ENCODE measurements at regions not wholly inside any gene's neighbourhood (a gene's known extent, or its start where the extent isn't known, plus 50 kb on each side); places are given as distances from the start of the nearest gene placed in this dataset.
A peak's percentile ranks its signal among the peaks of the same experiment; 100 is the strongest.

DNA sequence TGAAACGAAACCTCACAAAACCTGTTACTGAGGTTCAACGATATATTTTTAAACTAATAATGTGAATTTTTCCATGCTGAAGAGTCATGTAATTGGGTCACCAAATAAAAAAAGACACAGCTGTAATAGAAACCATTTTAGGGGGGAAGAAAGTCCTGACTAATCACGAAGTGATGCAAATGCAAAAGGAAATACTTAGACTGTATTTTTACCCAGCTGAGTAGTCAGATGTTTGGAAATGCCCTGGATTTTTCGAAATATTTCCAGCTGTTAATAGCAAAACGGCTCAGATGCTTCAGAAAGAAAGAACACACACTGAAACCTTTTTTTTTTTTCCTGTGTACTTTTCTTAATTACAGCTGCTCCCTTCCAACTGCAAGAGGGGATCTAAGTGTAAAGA is 210.3 kb downstream of the SETD4 start:
- Histone ChIP-seq H3K27ac (ENCODE audit: low read depth, low read length) (peak overlapping the region; percentile 7; the same call in 1 of the 2 replicates), H3K79me2 (ENCODE audit: control insufficient read depth, insufficient read depth, low read length, unreplicated experiment) (no peaks in the 10 kb centered on the region), H2AFZ (ENCODE audit: low read length, unreplicated experiment) (peak overlapping the region; percentile 93), H3K27me3 (ENCODE audit: insufficient read depth, low read length) (no peaks in the 10 kb centered on the region), H3K4me3 (ENCODE audit: low read depth, low read length) (peak overlapping the region; percentile 51), H3K4me1 (ENCODE audit: control insufficient read depth, insufficient read depth, low read length, unreplicated experiment) (peaks cover 16% of the 10 kb centered on the region), H3K36me3 (ENCODE audit: insufficient read depth, low read length) (no peaks in the 10 kb centered on the region)

DNA sequence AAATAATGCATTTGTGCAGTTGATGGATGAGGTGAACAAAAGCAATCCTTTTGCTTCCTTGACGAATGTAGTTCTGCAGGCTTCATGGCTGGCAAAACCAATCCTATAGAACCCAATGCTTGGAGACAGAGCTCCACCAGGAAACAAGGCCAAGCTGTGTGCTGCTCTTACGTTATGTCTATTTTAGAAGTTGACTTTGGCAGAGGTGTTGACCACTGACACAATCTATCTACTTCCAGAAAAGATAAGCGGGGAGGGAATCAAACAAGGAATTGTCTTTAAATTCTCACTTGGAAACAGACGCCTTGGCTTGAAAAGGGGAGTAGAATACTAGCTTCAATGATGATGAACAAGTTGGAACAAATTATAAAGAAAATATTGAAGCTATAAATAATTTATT is 211.2 kb downstream of the SETD4 start:
- Histone ChIP-seq H3K27ac (ENCODE audit: low read depth, low read length) (no peak overlapping the region), H3K36me3 (ENCODE audit: insufficient read depth, low read length) (no peaks in the 10 kb centered on the region), H3K4me3 (ENCODE audit: low read depth, low read length) (no peak overlapping the region), H2AFZ (ENCODE audit: low read length, unreplicated experiment) (peak overlapping the region; percentile 4), H3K27me3 (ENCODE audit: insufficient read depth, low read length) (no peaks in the 10 kb centered on the region), H3K4me1 (ENCODE audit: control insufficient read depth, insufficient read depth, low read length, unreplicated experiment) (peaks cover 15% of the 10 kb centered on the region), H3K79me2 (ENCODE audit: control insufficient read depth, insufficient read depth, low read length, unreplicated experiment) (no peaks in the 10 kb centered on the region)

DNA sequence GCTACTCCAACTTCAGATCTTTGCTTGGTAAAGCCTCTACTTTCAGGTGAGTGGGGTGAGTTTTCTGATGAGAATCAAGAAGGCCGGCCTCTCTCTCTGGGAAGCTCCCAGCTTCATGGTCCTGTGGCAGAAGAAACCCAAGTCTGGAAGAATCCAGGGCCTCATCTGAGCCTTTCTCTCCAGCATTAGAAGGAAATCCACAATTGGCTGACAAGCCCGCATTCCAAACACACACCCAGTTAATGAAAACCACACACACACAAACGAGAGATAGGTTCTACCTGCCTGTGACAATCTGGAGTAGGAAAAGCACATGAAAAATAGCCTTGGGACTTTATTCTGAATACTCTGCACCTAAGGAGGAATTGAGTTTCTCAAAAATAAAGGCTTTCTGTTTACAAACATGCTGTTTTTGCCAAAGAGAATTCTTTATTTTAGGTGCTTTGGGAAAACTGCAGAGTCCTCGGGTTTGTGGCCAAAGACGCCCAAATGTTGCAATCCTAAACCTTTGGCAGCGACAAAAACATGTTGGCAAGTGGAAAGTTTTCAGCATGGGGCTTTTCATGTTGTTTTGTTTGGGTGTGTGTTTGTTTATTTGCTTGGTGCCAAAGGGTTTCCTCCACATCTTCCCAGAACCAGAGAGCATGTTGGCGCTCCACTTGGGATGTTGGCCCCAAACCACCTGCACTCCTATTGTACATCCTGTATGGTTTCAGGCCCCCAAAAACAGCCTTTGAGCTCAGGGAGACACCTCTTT is 216.2 kb downstream of the SETD4 start:
- no peak overlapping the region for H3K4me3 ChIP-seq (ENCODE audit: low read depth, low read length)
- H3K27me3 ChIP-seq (ENCODE audit: insufficient read depth, low read length), result no peaks in the 10 kb centered on the region
- no peak overlapping the region for H3K27ac ChIP-seq (ENCODE audit: low read depth, low read length)
- no peaks in the 10 kb centered on the region for H3K4me1 ChIP-seq (ENCODE audit: control insufficient read depth, insufficient read depth, low read length, unreplicated experiment)
- H3K36me3 ChIP-seq (ENCODE audit: insufficient read depth, low read length), result no peaks in the 10 kb centered on the region
- no peaks in the 10 kb centered on the region for H3K79me2 ChIP-seq (ENCODE audit: control insufficient read depth, insufficient read depth, low read length, unreplicated experiment)
- H2AFZ ChIP-seq (ENCODE audit: low read length, unreplicated experiment), result no peak overlapping the region

DNA sequence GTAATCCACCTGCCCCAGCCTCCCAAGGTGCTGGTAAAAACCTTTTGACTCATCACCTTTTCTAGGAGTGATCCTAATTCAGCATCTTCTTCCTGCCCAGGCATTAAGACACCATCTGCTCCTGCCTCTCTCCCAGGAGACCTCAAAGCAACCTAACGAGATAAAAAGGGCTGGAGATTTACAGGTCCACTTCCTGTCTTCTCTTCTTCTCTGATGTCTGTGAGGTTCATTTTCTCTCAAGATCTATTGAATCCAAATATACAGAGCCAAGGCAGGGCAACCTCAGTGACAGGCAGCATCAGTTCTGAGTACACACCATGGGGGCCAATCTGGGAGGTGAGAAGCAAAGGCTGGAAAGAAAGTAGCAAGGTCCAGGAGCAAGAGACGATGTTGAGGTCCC is 219.4 kb downstream of the SETD4 start:
- H3K27ac ChIP-seq (ENCODE audit: low read depth, low read length), result no peak overlapping the region

DNA sequence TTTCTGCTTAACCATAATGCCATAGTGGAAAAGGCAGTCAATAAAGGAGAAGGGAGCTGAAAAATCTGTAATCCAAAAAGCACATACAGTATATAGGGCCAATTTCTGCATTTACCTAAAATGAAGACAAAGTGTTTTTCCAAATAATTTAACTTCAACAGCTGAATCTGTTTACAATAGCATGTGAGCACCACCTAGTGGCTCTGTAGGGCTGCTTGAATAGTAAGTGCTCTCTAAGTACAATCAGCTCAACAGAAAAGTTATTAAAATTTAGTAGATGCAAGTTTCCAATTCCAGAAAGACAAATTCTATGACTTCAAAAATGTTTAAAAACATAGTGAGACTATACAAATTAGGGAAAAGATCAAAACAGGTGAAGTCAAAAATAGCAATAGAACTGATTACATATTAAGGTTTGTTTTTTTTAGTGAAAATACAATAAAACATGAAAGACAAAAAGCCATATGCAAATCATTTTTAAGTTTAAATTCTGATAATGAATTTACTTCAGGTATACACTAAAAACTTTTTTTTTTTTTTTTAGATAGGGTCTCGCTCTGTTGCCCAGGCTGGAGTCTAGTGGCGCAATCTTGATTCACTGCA is 220.0 kb downstream of the SETD4 start:
- H3K27ac ChIP-seq (ENCODE audit: low read depth, low read length), result no peak overlapping the region
- no peaks in the 10 kb centered on the region for H3K79me2 ChIP-seq (ENCODE audit: control insufficient read depth, insufficient read depth, low read length, unreplicated experiment)
- no peaks in the 10 kb centered on the region for H3K36me3 ChIP-seq (ENCODE audit: insufficient read depth, low read length)
- no peaks in the 10 kb centered on the region for H3K4me1 ChIP-seq (ENCODE audit: control insufficient read depth, insufficient read depth, low read length, unreplicated experiment)
- no peaks in the 10 kb centered on the region for H3K27me3 ChIP-seq (ENCODE audit: insufficient read depth, low read length)
- H3K4me3 ChIP-seq (ENCODE audit: low read depth, low read length), result no peak overlapping the region
- H2AFZ ChIP-seq (ENCODE audit: low read length, unreplicated experiment), result no peak overlapping the region

More for the DNA sequence above, 219.4 kb downstream of the SETD4 start:
- Histone ChIP-seq H3K36me3 (ENCODE audit: insufficient read depth, low read length) (no peaks in the 10 kb centered on the region), H3K79me2 (ENCODE audit: control insufficient read depth, insufficient read depth, low read length, unreplicated experiment) (no peaks in the 10 kb centered on the region), H2AFZ (ENCODE audit: low read length, unreplicated experiment) (no peak overlapping the region), H3K4me1 (ENCODE audit: control insufficient read depth, insufficient read depth, low read length, unreplicated experiment) (no peaks in the 10 kb centered on the region), H3K27me3 (ENCODE audit: insufficient read depth, low read length) (no peaks in the 10 kb centered on the region), H3K4me3 (ENCODE audit: low read depth, low read length) (no peak overlapping the region)

DNA sequence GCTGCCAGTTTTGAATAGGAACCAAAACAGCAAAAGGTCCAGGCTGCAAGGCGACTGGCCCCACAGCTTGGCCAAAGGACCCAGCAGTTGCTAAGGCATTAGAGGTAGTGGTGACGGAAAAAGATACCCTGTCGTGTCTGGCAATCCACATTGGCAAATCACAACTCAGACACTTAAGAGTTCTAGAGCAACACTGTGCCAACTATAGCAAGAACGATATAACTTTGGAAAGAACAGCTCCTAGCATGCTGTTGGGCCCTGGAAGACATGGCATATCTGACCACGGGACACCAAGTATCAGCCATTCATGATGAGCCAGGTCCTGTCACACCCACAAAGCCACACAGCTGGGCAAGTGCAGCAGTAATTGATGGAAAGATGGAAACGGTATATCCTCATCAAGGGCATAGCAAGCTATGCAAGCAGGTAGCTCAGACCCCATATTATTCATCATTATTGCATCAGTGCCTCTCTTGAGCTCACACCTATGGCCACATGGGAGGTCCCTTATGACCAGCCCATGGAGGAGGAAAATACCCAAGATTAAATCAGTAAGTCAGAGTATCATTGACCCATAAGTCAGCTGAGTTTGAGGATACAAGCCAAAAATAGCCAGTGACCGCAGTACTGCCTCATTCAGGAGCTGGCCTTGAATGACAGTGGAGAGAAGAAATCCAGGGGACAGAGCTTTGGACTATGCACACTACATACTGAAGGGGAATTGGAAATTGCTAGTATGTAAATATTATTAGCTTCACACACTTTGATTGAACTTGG is 221.2 kb downstream of the SETD4 start:
- no peaks in the 10 kb centered on the region for H3K79me2 ChIP-seq (ENCODE audit: control insufficient read depth, insufficient read depth, low read length, unreplicated experiment)
- H3K27ac ChIP-seq (ENCODE audit: low read depth, low read length), result no peak overlapping the region
- no peaks in the 10 kb centered on the region for H3K27me3 ChIP-seq (ENCODE audit: insufficient read depth, low read length)
- H3K4me1 ChIP-seq (ENCODE audit: control insufficient read depth, insufficient read depth, low read length, unreplicated experiment), result no peaks in the 10 kb centered on the region
- no peak overlapping the region for H3K4me3 ChIP-seq (ENCODE audit: low read depth, low read length)
- no peaks in the 10 kb centered on the region for H3K36me3 ChIP-seq (ENCODE audit: insufficient read depth, low read length)
- no peak overlapping the region for H2AFZ ChIP-seq (ENCODE audit: low read length, unreplicated experiment)

DNA sequence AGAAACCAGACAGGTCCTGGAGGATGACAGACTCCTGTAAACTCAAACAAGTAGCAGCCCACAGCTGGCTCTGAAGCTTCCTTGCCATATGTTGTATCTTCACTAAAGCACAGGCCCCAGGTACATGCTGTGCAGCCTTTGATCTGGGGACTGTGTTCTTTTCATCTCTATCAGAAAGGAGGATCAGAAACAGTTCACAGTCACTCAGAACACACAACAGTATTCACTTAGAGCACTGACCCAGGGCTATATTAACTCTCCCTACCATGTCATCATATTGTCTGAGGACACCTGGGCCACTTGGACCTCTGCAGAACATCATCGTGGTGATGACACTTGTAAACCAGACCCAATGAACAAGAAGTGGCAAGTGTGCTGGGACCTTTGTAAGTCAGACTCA is 222.0 kb downstream of the SETD4 start:
- Histone ChIP-seq H3K36me3 (ENCODE audit: insufficient read depth, low read length) (no peaks in the 10 kb centered on the region), H3K79me2 (ENCODE audit: control insufficient read depth, insufficient read depth, low read length, unreplicated experiment) (no peaks in the 10 kb centered on the region), H3K4me1 (ENCODE audit: control insufficient read depth, insufficient read depth, low read length, unreplicated experiment) (no peaks in the 10 kb centered on the region), H2AFZ (ENCODE audit: low read length, unreplicated experiment) (no peak overlapping the region), H3K27ac (ENCODE audit: low read depth, low read length) (no peak overlapping the region), H3K27me3 (ENCODE audit: insufficient read depth, low read length) (no peaks in the 10 kb centered on the region), H3K4me3 (ENCODE audit: low read depth, low read length) (no peak overlapping the region)

DNA sequence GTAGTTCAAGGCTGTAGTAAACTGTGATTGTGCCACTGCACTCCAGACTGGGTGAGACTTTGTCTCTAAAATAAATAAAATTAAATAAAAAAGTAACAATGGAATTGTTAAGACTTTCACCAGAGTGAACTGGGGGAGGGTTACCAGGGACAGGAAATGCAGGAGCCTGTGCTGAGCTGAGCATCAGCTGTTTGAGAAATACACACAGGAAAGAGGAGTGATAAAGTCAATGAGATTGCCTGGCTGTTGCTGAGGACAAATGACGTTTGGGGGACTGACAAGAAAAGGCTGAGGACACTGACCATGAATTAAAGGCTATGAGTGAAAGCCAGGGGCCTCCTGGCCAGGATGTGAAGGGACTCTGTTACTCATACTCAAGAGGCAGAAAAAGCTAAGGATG is 226.3 kb downstream of the SETD4 start:
- Histone ChIP-seq H3K79me2 (ENCODE audit: control insufficient read depth, insufficient read depth, low read length, unreplicated experiment) (no peaks in the 10 kb centered on the region), H2AFZ (ENCODE audit: low read length, unreplicated experiment) (no peak overlapping the region), H3K27ac (ENCODE audit: low read depth, low read length) (no peak overlapping the region), H3K27me3 (ENCODE audit: insufficient read depth, low read length) (0 out of 2 replicates have a peak, but pooled peaks cover 2% of the 10 kb centered on the region), H3K4me1 (ENCODE audit: control insufficient read depth, insufficient read depth, low read length, unreplicated experiment) (no peaks in the 10 kb centered on the region), H3K4me3 (ENCODE audit: low read depth, low read length) (no peak overlapping the region), H3K36me3 (ENCODE audit: insufficient read depth, low read length) (no peaks in the 10 kb centered on the region)

DNA sequence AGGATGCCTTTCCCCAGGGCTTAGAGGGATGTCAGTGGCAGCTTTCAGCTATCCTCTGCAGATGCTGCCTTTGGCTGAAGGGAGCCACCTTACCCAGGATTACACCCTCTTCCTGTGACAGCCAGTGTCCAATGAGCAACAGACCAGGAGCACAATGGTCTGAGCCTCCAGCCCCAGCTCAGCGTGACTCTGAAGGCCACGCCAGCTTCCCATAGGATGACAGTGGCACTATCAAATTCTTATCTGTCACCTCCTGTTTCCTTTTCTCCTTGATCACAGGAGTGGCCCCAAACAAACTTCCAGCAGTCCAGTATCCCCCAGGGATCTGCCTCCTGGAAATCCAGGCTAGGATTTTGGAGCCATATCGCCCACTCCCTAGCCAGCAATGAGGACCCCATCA is 226.9 kb downstream of the SETD4 start:
- H3K36me3 ChIP-seq (ENCODE audit: insufficient read depth, low read length), result no peaks in the 10 kb centered on the region
- no peaks in the 10 kb centered on the region for H3K79me2 ChIP-seq (ENCODE audit: control insufficient read depth, insufficient read depth, low read length, unreplicated experiment)
- 0 out of 2 replicates have a peak, but pooled peaks cover 3% of the 10 kb centered on the region for H3K27me3 ChIP-seq (ENCODE audit: insufficient read depth, low read length)
- no peak overlapping the region for H3K4me3 ChIP-seq (ENCODE audit: low read depth, low read length)
- no peak overlapping the region for H2AFZ ChIP-seq (ENCODE audit: low read length, unreplicated experiment)
- H3K4me1 ChIP-seq (ENCODE audit: control insufficient read depth, insufficient read depth, low read length, unreplicated experiment), result no peaks in the 10 kb centered on the region
- H3K27ac ChIP-seq (ENCODE audit: low read depth, low read length), result no peak overlapping the region

DNA sequence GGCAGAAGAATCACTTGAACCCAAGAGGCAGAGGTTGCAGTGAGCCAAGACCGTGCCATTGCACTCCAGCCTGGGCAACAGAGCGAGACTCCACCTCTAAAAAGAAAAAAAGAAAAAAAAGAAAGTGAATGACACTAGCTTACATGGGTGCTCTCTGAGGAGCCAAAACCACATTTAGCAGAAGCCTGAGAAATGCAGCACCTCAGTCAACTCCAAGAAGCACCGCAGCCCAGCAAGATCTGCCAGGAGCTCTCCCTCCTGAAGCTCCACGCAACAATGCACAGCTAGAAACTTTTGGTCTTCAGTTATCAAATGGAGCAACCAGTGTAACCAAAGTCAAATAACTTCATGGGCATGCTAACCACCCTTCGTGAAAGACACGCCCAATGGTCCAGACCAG is 229.1 kb downstream of the SETD4 start:
- Histone ChIP-seq H3K27me3 (ENCODE audit: insufficient read depth, low read length) (0 out of 2 replicates have a peak, but pooled peaks cover 3% of the 10 kb centered on the region), H3K79me2 (ENCODE audit: control insufficient read depth, insufficient read depth, low read length, unreplicated experiment) (no peaks in the 10 kb centered on the region), H2AFZ (ENCODE audit: low read length, unreplicated experiment) (no peak overlapping the region), H3K4me1 (ENCODE audit: control insufficient read depth, insufficient read depth, low read length, unreplicated experiment) (no peaks in the 10 kb centered on the region), H3K27ac (ENCODE audit: low read depth, low read length) (no peak overlapping the region), H3K36me3 (ENCODE audit: insufficient read depth, low read length) (no peaks in the 10 kb centered on the region), H3K4me3 (ENCODE audit: low read depth, low read length) (no peak overlapping the region)

Measured in ACC112 (cell line).